ENCODE measurements at regions not wholly inside any gene's neighbourhood (a gene's known extent, or its start where the extent isn't known, plus 50 kb on each side); places are given as distances from the start of the nearest gene placed in this dataset.
"Not testable (repeated sequence)": the region's sequence is repeated elsewhere in the genome, so short reads cannot be mapped to it uniquely, and the experiment has no call there.

DNA sequence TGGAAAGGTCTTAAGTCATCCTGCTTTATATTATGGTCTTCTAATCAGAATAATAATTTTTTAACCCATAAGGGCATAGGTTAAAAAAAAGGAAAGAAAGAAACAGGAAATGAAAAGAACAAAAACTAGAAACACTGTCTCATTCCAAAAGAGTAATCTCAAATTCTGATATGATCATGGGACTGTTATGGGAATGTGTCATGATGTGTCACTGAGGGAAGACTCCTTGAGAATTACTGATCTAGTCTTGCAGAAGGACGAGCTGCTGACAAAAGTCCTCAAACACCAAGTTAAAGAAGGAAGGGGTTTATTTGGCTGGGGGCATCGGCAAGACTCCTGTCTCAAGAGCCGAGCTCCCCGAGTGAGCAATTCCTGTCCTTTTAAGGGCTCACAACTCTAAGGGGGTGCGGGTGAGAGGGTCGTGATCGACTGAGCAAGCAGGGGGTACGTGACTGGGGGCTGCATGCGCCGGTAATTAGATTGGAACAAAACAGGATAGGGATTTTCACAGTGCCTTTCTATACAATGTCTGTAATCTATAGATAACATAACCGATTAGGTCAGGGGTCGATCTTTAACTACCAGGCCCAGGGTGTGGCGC is 108.3 kb upstream of the FOXN2 start:
- 88% methylated on average over 10 of the region's 13 CpGs for WGBS
- H3K4me3 ChIP-seq (ENCODE audit: low read length); H3K27me3 ChIP-seq (ENCODE audit: insufficient read depth, low read length); H3K36me3 ChIP-seq (ENCODE audit: insufficient read depth, low read length); H3K27ac ChIP-seq (ENCODE audit: low read depth, low read length); H3K9ac ChIP-seq (ENCODE audit: low read depth, low read length); H3K9me3 ChIP-seq (ENCODE audit: insufficient read depth, low read depth, low read length): not testable (repeated sequence)
- peaks cover 33% of the 10 kb centered on the region for H3K4me1 ChIP-seq (ENCODE audit: insufficient read depth, low read length)

DNA sequence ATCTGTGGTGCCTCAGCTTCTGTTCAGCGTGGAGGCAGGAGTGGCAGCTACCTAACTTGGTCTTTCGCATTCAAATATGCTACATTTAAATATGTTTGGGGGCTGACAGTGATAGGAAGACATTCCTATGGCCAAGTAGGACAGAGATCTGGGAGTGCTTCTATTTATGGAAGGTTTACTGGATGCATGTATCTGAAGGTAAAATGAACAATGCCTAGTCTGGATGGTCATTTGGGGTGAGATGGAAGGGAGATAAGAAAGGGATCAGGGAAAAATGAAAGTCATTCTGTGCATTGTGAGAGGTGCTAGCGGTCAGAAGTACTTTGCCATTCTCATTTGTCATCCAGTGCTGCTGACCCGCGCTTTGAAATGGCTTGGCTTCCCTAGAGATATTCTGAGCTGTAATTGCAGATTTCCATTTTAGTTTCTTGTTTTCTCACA is 107.3 kb upstream of the FOXN2 start:
- Histone ChIP-seq H3K27ac (ENCODE audit: low read depth, low read length) (peak overlapping the region; percentile 40; the same call in 1 of the 2 replicates), H3K4me3 (ENCODE audit: low read length) (peak overlapping the region; percentile 28), H3K9ac (ENCODE audit: low read depth, low read length) (no peak overlapping the region), H3K27me3 (ENCODE audit: insufficient read depth, low read length) (no peaks in the 10 kb centered on the region), H3K9me3 (ENCODE audit: insufficient read depth, low read depth, low read length) (no peaks in the 10 kb centered on the region), H3K4me1 (ENCODE audit: insufficient read depth, low read length) (peaks cover 33% of the 10 kb centered on the region), H3K36me3 (ENCODE audit: insufficient read depth, low read length) (no peaks in the 10 kb centered on the region)
- 15% methylated on average over 5 of the region's 5 CpGs for whole genome bisulfite sequencing

DNA sequence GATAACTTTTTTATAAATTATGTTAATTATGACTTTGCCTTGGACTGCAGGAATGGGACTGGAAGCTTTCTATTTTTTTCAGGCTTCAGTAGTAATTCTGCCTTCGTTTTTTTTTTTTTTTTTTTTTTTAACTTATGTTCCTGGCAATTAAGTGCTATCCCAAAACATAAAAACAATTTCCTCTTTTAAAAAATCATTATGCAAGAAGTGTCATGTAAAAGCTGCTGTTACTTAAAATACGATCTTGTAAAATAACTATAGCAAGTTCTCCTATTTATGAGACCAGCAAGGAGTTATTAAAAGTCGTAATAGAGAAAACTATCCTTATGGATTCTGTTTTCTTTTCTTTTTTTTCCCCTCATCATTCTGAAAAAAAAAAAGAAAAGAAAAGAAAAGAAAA is 106.6 kb upstream of the FOXN2 start:
- Histone ChIP-seq H3K4me3 (ENCODE audit: low read length) (peak overlapping the region; percentile 28), H3K27ac (ENCODE audit: low read depth, low read length) (no peak overlapping the region; the same call in 1 of the 2 replicates), H3K9ac (ENCODE audit: low read depth, low read length) (no peak overlapping the region), H3K36me3 (ENCODE audit: insufficient read depth, low read length) (no peaks in the 10 kb centered on the region), H3K4me1 (ENCODE audit: insufficient read depth, low read length) (peaks cover 33% of the 10 kb centered on the region), H3K27me3 (ENCODE audit: insufficient read depth, low read length) (no peaks in the 10 kb centered on the region), H3K9me3 (ENCODE audit: insufficient read depth, low read depth, low read length) (no peaks in the 10 kb centered on the region)
- 67% methylated on average over 1 of the region's 3 CpGs for WGBS

DNA sequence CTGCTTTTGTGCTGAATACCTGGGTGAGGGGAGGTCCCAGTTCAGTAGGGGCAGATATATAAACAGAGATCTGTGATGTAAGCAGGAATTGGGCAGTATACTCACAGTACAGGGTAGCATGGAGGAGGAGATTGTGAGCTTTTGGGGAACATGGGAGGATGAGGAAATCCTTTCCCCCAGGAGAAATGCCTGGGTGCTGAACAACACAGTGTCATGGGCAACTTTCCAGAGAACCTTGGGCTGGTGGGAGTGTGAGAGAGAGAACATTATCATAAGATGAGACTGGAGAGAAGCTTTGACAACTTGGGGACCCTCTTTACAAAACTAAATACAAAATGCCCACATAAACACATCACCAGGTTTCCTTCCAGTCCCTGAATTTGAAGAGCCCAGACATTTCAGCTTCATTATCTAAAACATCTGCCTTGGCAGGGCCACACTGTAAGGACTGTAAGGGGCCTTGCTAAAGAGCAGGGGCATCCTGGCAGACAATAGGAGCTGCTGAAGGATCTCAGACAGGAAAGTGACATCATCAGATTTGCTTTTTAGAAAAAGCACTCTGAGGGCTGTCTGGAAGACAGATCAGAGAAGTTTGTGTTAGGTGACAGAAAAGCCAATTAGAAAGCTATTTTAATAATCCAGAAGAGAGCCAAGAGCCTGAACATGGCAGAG is 105.1 kb upstream of the FOXN2 start:
- H3K27ac ChIP-seq (ENCODE audit: low read depth, low read length) = no peak overlapping the region
- H3K4me1 ChIP-seq (ENCODE audit: insufficient read depth, low read length) = peaks cover 33% of the 10 kb centered on the region
- H3K4me3 ChIP-seq (ENCODE audit: low read length) = no peak overlapping the region
- no peak overlapping the region for H3K9ac ChIP-seq (ENCODE audit: low read depth, low read length)
- H3K9me3 ChIP-seq (ENCODE audit: insufficient read depth, low read depth, low read length) = no peaks in the 10 kb centered on the region
- H3K36me3 ChIP-seq (ENCODE audit: insufficient read depth, low read length) = no peaks in the 10 kb centered on the region
- no peaks in the 10 kb centered on the region for H3K27me3 ChIP-seq (ENCODE audit: insufficient read depth, low read length)

DNA sequence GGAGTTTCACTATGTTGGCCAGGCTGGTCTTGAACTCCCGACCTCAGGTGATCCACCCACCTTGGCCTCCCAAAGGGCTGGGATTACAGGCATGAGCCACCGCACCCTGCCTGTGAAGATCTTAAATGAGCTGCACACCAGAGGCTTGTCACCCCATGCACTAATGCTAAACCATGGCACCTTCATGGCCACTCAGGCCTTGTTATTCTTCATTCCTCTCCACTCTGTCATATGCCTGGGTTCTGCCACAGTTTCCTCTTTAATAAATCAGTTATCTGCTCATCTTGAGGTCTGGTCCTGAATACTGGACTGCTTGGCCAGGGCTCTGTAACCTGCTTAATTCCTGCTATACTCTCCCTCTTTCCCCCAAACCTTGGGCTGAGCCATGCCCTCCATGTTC is 104.3 kb upstream of the FOXN2 start:
- Histone ChIP-seq H3K4me3 (ENCODE audit: low read length) (no peak overlapping the region), H3K9ac (ENCODE audit: low read depth, low read length) (no peak overlapping the region), H3K36me3 (ENCODE audit: insufficient read depth, low read length) (no peaks in the 10 kb centered on the region), H3K27ac (ENCODE audit: low read depth, low read length) (no peak overlapping the region), H3K4me1 (ENCODE audit: insufficient read depth, low read length) (peaks cover 33% of the 10 kb centered on the region), H3K27me3 (ENCODE audit: insufficient read depth, low read length) (no peaks in the 10 kb centered on the region), H3K9me3 (ENCODE audit: insufficient read depth, low read depth, low read length) (no peaks in the 10 kb centered on the region)
- WGBS = 94% methylated on average over 2 of the region's 2 CpGs

DNA sequence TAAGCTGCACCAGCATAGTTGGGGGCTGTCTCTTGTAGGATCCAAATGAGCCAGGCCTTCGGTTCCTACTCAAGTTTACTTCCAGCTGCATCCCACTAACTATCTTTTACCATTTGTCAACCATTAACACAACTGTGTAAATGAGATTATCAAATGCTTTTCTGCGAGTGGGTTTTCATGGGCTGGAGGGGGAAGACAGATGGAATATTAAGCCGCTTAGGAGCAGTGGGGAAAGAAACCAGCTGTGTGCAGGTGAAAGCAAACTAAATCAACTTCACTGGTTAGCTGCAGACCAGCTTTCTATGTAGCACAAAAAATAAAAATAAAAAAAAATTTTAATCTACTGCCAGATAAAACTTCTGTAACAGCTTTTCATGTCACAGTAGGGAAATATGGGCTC is 100.8 kb upstream of the FOXN2 start:
- Histone ChIP-seq H3K27ac (ENCODE audit: low read depth, low read length) (no peak overlapping the region), H3K4me3 (ENCODE audit: low read length) (no peak overlapping the region), H3K4me1 (ENCODE audit: insufficient read depth, low read length) (peaks cover 9% of the 10 kb centered on the region; the same call in 1 of the 2 replicates), H3K27me3 (ENCODE audit: insufficient read depth, low read length) (no peaks in the 10 kb centered on the region), H3K9me3 (ENCODE audit: insufficient read depth, low read depth, low read length) (no peaks in the 10 kb centered on the region), H3K36me3 (ENCODE audit: insufficient read depth, low read length) (no peaks in the 10 kb centered on the region), H3K9ac (ENCODE audit: low read depth, low read length) (no peak overlapping the region)
- 87% methylated on average over 3 of the region's 3 CpGs for WGBS

DNA sequence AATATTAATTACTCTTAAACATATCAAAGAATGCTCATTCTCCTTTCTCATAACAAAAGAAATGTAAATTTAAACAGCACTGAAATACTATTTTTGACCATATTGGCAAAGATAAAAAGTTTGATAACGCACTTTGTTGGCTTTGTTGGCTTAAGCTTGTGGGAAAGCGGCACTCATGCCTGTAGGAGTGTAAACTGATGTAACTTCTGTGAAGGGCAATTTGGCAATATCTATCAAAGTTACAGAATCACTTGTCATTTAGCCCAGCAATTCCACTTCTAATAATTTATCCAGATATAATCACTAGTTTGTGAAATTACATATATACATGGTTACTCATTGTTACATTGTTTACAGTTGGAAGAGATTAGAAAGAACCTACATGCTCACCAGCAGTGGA is 96.3 kb upstream of the FOXN2 start:
- WGBS = 94% methylated on average over 2 of the region's 2 CpGs

DNA sequence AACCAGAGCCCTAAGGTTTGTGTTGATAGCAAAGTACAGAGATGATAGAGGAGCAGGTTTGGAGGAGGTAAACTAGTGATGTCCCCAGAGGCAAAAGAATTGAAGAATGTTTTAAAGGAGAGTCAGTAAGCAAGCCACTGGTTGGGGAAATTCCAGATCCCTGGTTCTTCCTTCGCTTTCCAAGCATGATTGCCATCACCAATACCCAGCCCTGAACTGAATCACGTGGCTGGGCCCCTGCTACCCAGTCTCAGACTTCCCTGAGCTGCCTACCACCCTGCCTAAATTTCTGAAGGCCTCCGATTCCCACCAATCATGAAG is 95.3 kb upstream of the FOXN2 start:
- Histone ChIP-seq H3K9ac (ENCODE audit: low read depth, low read length) (no peak overlapping the region), H3K27me3 (ENCODE audit: insufficient read depth, low read length) (no peaks in the 10 kb centered on the region), H3K9me3 (ENCODE audit: insufficient read depth, low read depth, low read length) (no peaks in the 10 kb centered on the region), H3K27ac (ENCODE audit: low read depth, low read length) (no peak overlapping the region), H3K4me1 (ENCODE audit: insufficient read depth, low read length) (no peaks in the 10 kb centered on the region), H3K4me3 (ENCODE audit: low read length) (no peak overlapping the region), H3K36me3 (ENCODE audit: insufficient read depth, low read length) (no peaks in the 10 kb centered on the region)
- WGBS = 88% methylated on average over 3 of the region's 3 CpGs

More for the DNA sequence above, 96.3 kb upstream of the FOXN2 start:
- Histone ChIP-seq H3K27me3 (ENCODE audit: insufficient read depth, low read length) (no peaks in the 10 kb centered on the region), H3K36me3 (ENCODE audit: insufficient read depth, low read length) (no peaks in the 10 kb centered on the region), H3K27ac (ENCODE audit: low read depth, low read length) (no peak overlapping the region), H3K9ac (ENCODE audit: low read depth, low read length) (no peak overlapping the region), H3K9me3 (ENCODE audit: insufficient read depth, low read depth, low read length) (no peaks in the 10 kb centered on the region), H3K4me1 (ENCODE audit: insufficient read depth, low read length) (no peaks in the 10 kb centered on the region), H3K4me3 (ENCODE audit: low read length) (no peak overlapping the region)

DNA sequence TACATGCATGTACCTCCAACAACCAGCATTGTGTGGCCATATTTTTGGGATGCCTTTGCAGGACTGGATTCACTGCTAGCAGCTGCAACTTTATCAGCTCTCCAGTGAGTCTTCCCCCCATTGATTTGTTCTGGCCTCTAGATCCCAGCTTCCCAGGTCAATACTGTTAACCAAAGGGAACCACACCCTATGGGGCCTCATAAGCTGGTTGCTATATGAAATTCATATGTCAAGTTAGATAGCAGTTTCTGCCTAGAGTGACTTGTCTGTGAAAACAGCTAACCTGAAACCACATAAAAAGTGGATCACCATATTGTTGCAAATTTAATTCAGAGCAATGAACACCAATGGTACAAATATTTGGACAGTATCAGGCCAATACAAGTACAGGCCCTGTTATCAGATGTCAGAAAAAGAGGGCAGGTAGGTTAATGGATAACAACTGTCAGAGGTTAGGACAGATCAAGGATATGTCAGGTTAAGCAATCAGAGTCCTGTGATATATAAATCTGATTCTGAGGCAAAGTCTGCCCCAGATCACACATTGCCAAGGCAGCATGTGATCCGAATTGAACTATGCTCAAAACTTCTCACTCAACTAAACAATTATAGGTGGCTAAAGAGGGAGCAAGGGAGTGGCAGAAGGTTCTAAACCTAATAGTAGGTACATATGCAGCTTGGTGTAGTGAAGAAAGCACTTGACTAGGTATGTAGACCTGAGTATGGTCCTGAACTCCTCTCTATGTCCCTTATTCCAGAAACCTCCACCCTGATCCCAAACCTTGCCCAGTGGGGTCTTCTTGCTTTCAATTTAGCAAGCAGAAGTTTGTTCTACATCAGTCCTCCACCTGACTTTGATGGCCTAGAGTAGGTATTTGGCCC is 94.7 kb upstream of the FOXN2 start:
- H3K27me3 ChIP-seq (ENCODE audit: insufficient read depth, low read length) = no peaks in the 10 kb centered on the region
- H3K36me3 ChIP-seq (ENCODE audit: insufficient read depth, low read length) = no peaks in the 10 kb centered on the region
- no CpG with 5 or more reads among the region's 1 CpG for WGBS
- no peak overlapping the region for H3K9ac ChIP-seq (ENCODE audit: low read depth, low read length)
- no peaks in the 10 kb centered on the region for H3K9me3 ChIP-seq (ENCODE audit: insufficient read depth, low read depth, low read length)
- H3K27ac ChIP-seq (ENCODE audit: low read depth, low read length) = no peak overlapping the region
- H3K4me3 ChIP-seq (ENCODE audit: low read length) = no peak overlapping the region
- no peaks in the 10 kb centered on the region for H3K4me1 ChIP-seq (ENCODE audit: insufficient read depth, low read length)

DNA sequence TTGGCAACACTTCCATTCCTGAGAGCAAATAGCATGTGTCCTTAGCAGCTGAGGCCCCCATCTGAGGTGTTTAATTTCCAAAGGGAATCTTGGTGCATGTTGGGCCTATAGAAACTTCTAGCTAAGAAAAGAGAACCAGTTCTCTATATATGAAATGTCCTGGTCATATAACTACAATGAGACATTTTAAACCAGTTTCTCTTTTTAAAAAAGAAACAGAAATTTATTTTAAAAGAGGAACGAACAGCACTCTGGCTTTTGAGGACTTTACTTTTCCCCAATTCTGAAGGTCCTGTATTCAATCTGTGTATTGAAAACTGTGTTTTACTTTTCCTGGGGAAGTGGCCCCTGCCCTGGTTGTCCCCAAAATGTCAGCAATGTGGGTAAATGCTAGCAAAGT is 94.0 kb upstream of the FOXN2 start:
- Histone ChIP-seq H3K9me3 (ENCODE audit: insufficient read depth, low read depth, low read length) (no peaks in the 10 kb centered on the region), H3K27me3 (ENCODE audit: insufficient read depth, low read length) (no peaks in the 10 kb centered on the region), H3K4me1 (ENCODE audit: insufficient read depth, low read length) (no peaks in the 10 kb centered on the region), H3K9ac (ENCODE audit: low read depth, low read length) (no peak overlapping the region), H3K36me3 (ENCODE audit: insufficient read depth, low read length) (no peaks in the 10 kb centered on the region), H3K27ac (ENCODE audit: low read depth, low read length) (no peak overlapping the region), H3K4me3 (ENCODE audit: low read length) (no peak overlapping the region)
- WGBS = 79% methylated on average over 1 of the region's 1 CpG

DNA sequence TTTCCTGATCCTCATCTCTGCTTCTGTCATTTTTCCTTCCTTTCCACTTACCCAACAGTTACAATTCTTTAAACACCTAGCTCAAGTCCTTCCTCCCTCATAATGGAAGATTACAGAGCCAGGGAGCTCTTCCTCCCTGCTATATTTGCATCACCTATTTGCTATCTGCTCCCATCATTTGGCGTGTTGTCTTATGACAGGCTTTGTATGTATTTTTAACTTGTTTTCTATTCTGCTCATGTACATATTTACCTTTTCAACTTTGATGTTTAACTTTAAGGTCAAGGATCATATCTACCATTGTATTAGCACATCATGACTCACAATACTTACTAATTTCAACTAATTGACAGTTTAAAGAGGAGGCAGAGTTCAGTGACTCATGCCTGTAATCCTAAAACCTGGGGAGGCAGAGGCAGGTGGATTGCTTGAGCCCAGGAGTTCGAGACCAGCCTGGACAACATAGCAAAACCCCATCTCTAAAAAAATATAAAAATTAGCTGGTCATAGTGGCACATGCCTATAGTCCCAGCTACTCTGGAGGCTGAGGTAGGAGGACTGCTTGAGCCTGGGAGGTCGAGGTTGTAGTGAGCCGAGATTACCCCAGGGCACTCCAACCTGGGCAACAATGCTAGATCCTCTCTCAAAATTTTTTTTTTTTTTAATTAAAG is 92.5 kb upstream of the FOXN2 start:
- Histone ChIP-seq H3K36me3 (ENCODE audit: insufficient read depth, low read length) (no peaks in the 10 kb centered on the region), H3K9me3 (ENCODE audit: insufficient read depth, low read depth, low read length) (no peaks in the 10 kb centered on the region), H3K4me1 (ENCODE audit: insufficient read depth, low read length) (no peaks in the 10 kb centered on the region), H3K27me3 (ENCODE audit: insufficient read depth, low read length) (no peaks in the 10 kb centered on the region), H3K4me3 (ENCODE audit: low read length) (no peak overlapping the region), H3K9ac (ENCODE audit: low read depth, low read length) (no peak overlapping the region), H3K27ac (ENCODE audit: low read depth, low read length) (no peak overlapping the region)
- WGBS = 97% methylated on average over 3 of the region's 4 CpGs

Data from HUES64 (cell line).